Endothelial cell of umbilical vein (primary cell): ENCODE measurements at regions not wholly inside any gene's neighbourhood (a gene's known extent, or its start where the extent isn't known, plus 50 kb on each side); places are given as distances from the start of the nearest gene placed in this dataset.

ENCODE experiments used
- BruUV-seq: library from RNA; stranded (reverse); fragments of 400-500 nt; replicated peaks from 2 replicates; lab custom pipeline; 2021; lab: Mats Ljungman, UMichigan
- CTCF ChIA-PET: fragments of 300-600, 350-600 bp; sonication (Branson Sonifier 250); formaldehyde crosslinking; loops from one replicate; lab custom pipeline; 2021; ENCODE audit warnings: antibody characterized with exemption, inconsistent platforms; lab: Charles Lee
- POLR2A ChIA-PET: fragments of 300-600, 350-600 bp; sonication (Branson Sonifier 250); formaldehyde crosslinking; loops from one replicate; lab custom pipeline; 2021; ENCODE audit warnings: antibody characterized with exemption, inconsistent platforms; lab: Charles Lee
- DNase-seq: peaks from one replicate; pipeline ENCODE4 v3.0.0-alpha.2; 2011; ENCODE audit warnings: low read depth, low spot score
- FAIRE-seq: peaks from 2 replicates; lab custom pipeline; 2011; peaks lifted over from hg19 to GRCh38; lab: Jason Lieb, UNC
- H2AFZ ChIP-seq: 2 replicates; pipeline ENCODE4 v1.6.0; 2012; ENCODE audit warnings: low read depth, low read length, control low read depth, inconsistent platforms
- H3K27ac ChIP-seq: 2 replicates; pipeline ENCODE4 v1.5.1; 2011; ENCODE audit warnings: low read depth, mild to moderate bottlenecking, control low read depth, low read length, moderate library complexity; ENCODE audit not compliant: insufficient read depth
- H3K27me3 ChIP-seq, 2 experiments: 2 replicates each; pipeline versions ENCODE4 v1.6.0 to v1.6.1; 2011; ENCODE audit warnings: low read length in 2 of 2, mixed read lengths in 1 of 2; ENCODE audit not compliant: control insufficient read depth in 2 of 2, insufficient read depth in 2 of 2
- H3K36me3 ChIP-seq, 2 experiments: 2 replicates in 1 of 2; 3 replicates in 1 of 2; pipeline ENCODE4 v1.5.1; 2011; ENCODE audit warnings: low read length in 2 of 2, mild to moderate bottlenecking in 1 of 2, moderate library complexity in 1 of 2; ENCODE audit not compliant: control insufficient read depth in 2 of 2, insufficient read depth in 2 of 2; ENCODE audit errors: extremely low read depth in 1 of 2
- H3K4me1 ChIP-seq: 3 replicates; pipeline ENCODE4 v1.5.1; 2011; ENCODE audit warnings: mild to moderate bottlenecking, low read length; ENCODE audit not compliant: control insufficient read depth, insufficient read depth; ENCODE audit errors: extremely low read depth
- H3K4me2 ChIP-seq: 2 replicates; pipeline ENCODE4 v1.6.1; 2011; ENCODE audit warnings: low read length, control low read depth, mixed read lengths; ENCODE audit not compliant: insufficient read depth
- H3K4me3 ChIP-seq, 3 experiments: fragments of 200-600 bp in 1 of 3; sonication (generic), shearing (Covaris generic) in 1 of 3; replicated peaks in 1 of 3; 2 replicates each; pipeline ENCODE4 v1.5.1; 2011 to 2016; ENCODE audit warnings: control low read depth in 3 of 3, low read length in 3 of 3, mild to moderate bottlenecking in 2 of 3, inconsistent platforms in 1 of 3, low read depth in 1 of 3, moderate library complexity in 1 of 3; ENCODE audit not compliant: insufficient read depth in 1 of 3
- H3K79me2 ChIP-seq: 2 replicates; pipeline ENCODE4 v1.6.0; 2012; ENCODE audit warnings: low read length, inconsistent platforms; ENCODE audit not compliant: control insufficient read depth, insufficient read depth
- H3K9ac ChIP-seq: replicated peaks from 2 replicates; pipeline ENCODE3; 2011; ENCODE audit warnings: low read length, control low read depth; ENCODE audit not compliant: insufficient read depth; ENCODE audit errors: extremely low read depth
- H3K9me1 ChIP-seq: replicated peaks from 3 replicates; pipeline ENCODE4 v1.6.0; 2011; ENCODE audit warnings: mild to moderate bottlenecking, low read length; ENCODE audit not compliant: control insufficient read depth, insufficient read depth; ENCODE audit errors: extremely low read depth
- H3K9me3 ChIP-seq: replicated peaks from 2 replicates; pipeline ENCODE4 v1.5.1; 2012; ENCODE audit warnings: low read length, inconsistent platforms; ENCODE audit not compliant: control insufficient read depth, insufficient read depth
- H4K20me1 ChIP-seq: replicated peaks from 2 replicates; pipeline ENCODE3; 2011; ENCODE audit warnings: mild to moderate bottlenecking, low read length; ENCODE audit not compliant: control insufficient read depth, insufficient read depth; ENCODE audit errors: extremely low read depth
- CTCF ChIP-seq, 2 donors: IDR thresholded peaks; 1 replicate in 1 of 2; 2 replicates in 1 of 2; pipeline ENCODE4 v1.5.1; 2011; ENCODE audit warnings: low read length in 2 of 2, mild to moderate bottlenecking in 2 of 2, moderate library complexity in 2 of 2, control low read depth in 1 of 2, inconsistent platforms in 1 of 2, low read depth in 1 of 2; ENCODE audit not compliant: insufficient read depth in 1 of 2; ENCODE audit errors: extremely low read depth in 1 of 2
- EZH2 ChIP-seq: IDR thresholded peaks from 2 replicates; pipeline ENCODE4 v1.6.1; 2012; ENCODE audit warnings: borderline replicate concordance, low read depth, mild to moderate bottlenecking, moderate library complexity, low read length, inconsistent platforms; ENCODE audit not compliant: severe bottlenecking
- FOS ChIP-seq: IDR thresholded peaks from 2 replicates; pipeline ENCODE4 v1.6.1; 2011; ENCODE audit warnings: mild to moderate bottlenecking, low read length, moderate library complexity, borderline replicate concordance; ENCODE audit not compliant: insufficient read depth
- GATA2 ChIP-seq: IDR thresholded peaks from 2 replicates; pipeline ENCODE4 v1.7.0; 2011; ENCODE audit warnings: low read depth, mild to moderate bottlenecking, moderate library complexity, mixed read lengths, low read length; ENCODE audit not compliant: insufficient read length, insufficient read depth
- JUN ChIP-seq: IDR thresholded peaks from 2 replicates; pipeline ENCODE4 v1.6.1; 2011; ENCODE audit warnings: borderline replicate concordance, low read depth; ENCODE audit not compliant: insufficient read length, insufficient read depth
- MAX ChIP-seq: IDR thresholded peaks from 2 replicates; pipeline ENCODE4 v1.6.1; 2011; ENCODE audit not compliant: insufficient read depth, insufficient read length
- MYC ChIP-seq: IDR thresholded peaks from one replicate; pipeline ENCODE4 v1.6.1; 2011; ENCODE audit warnings: mild to moderate bottlenecking, low read depth, low read length
- POLR2A ChIP-seq: IDR thresholded peaks from 2 replicates; pipeline ENCODE4 v1.6.1; 2012; ENCODE audit warnings: low read depth, mild to moderate bottlenecking, control low read depth, low read length
- POLR2AphosphoS5 ChIP-seq: IDR thresholded peaks from 2 replicates; pipeline ENCODE4 v1.6.1; 2012; ENCODE audit warnings: low read depth, mild to moderate bottlenecking, control low read depth, low read length, moderate library complexity; ENCODE audit not compliant: insufficient read depth
- dilution Hi-C: fragments of 300-500 bp; cut with MboI; formaldehyde crosslinking; loops from one replicate; pipeline ENCODE4 v1.15.0; 2019; ENCODE audit warnings: low sequenced_read_pairs; ENCODE audit not compliant: extremely low pct_ligation_motif_present
- intact Hi-C: fragments of 100-400 bp; cut with micrococcal nuclease; formaldehyde crosslinking; loops from one replicate; pipeline ENCODE4 v1.10.0; 2022

DNA sequence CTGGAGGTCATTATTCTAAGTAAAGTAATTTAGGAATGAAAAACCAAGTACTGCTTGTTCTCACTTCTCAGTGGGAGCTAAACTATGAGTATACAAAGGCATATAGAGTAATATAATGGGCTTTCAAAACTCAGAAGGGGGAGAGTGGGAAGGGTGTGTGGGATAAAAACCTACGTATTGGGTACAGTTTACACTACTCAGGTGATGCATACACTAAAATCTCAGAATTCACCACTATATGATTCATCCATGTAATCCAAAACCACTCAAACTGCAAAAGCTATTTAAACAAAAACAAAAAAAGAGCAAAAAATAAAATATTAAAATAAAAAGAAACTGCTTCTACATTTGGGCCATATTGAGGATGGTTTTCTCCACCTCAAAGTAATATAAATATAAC is 623.3 kb downstream of the NSUN3 start:
- ChIA-PET POLR2A (no interaction called here), CTCF (no interaction called here)
- Histone ChIP-seq H3K9me3 (no peaks in the 10 kb centered on the region), H3K9ac (no peak overlapping the region), H3K27ac (no peak overlapping the region), H3K27me3 (no peaks in the 10 kb centered on the region), H4K20me1 (no peaks in the 10 kb centered on the region), H3K79me2 (no peaks in the 10 kb centered on the region), H3K36me3 (no peaks in the 10 kb centered on the region), H3K9me1 (no peaks in the 10 kb centered on the region), H3K4me1 (no peaks in the 10 kb centered on the region), H3K4me3 (no peak overlapping the region), H2AFZ (no peak overlapping the region), H3K4me2 (no peak overlapping the region)
- TF ChIP-seq MAX (no peak), GATA2 (no peak), POLR2AphosphoS5 (no peak), MYC (no peak), FOS (no peak), POLR2A (no peak), CTCF (IDR thresholded peaks at IDR 0.05; ENCODE audit: extremely low read depth in 1 of 2, insufficient read depth in 1 of 2, low read depth in 1 of 2, low read length in 2 of 2) (no peak), JUN (no peak), EZH2 (no peak)
- no TSS peak for BruUV-seq
- dilution Hi-C loops: no loop called here
- no peak for FAIRE-seq
- no peak for DNase-seq
- intact Hi-C loops: no loop called here
